Upper lobe of right lung (tissue), 1 donor: ENCODE measurements at regions not wholly inside any gene's neighbourhood (a gene's known extent, or its start where the extent isn't known, plus 50 kb on each side); places are given as distances from the start of the nearest gene placed in this dataset.
"Not testable (repeated sequence)": the region's sequence is repeated elsewhere in the genome, so short reads cannot be mapped to it uniquely, and the experiment has no call there.

Source experiments
- ATAC-seq: fragments of 200-7000 bp; cut with Tn5 transposase; one replicate; pipeline ENCODE4 v1.9.1; 2020; ENCODE audit warnings: mild to moderate bottlenecking, moderate library complexity
- DNase-seq: peaks from one replicate; pipeline ENCODE4 v3.0.0-alpha.2; 2020
- H3K27ac ChIP-seq: fragments of 200-600 bp; one replicate; pipeline ENCODE4 v1.8.0; 2022
- H3K27me3 ChIP-seq: fragments of 200-600 bp; one replicate; pipeline ENCODE4 v1.8.0; 2022; ENCODE audit warnings: mild to moderate bottlenecking
- H3K36me3 ChIP-seq: fragments of 200-600 bp; one replicate; pipeline ENCODE4 v1.8.0; 2022
- H3K4me1 ChIP-seq: fragments of 200-600 bp; one replicate; pipeline ENCODE4 v1.8.0; 2022
- H3K4me3 ChIP-seq: fragments of 200-600 bp; one replicate; pipeline ENCODE4 v1.8.0; 2022; ENCODE audit warnings: mild to moderate bottlenecking
- H3K9me3 ChIP-seq: fragments of 200-600 bp; one replicate; pipeline ENCODE4 v1.8.0; 2022
- CTCF ChIP-seq: fragments of 200-600 bp; IDR thresholded peaks from one replicate; pipeline ENCODE4 v1.8.0; 2022; ENCODE audit warnings: antibody characterized with exemption
- intact Hi-C: fragments of 100-400 bp; cut with DNase I; formaldehyde crosslinking; loops from one replicate; pipeline ENCODE4 v1.11.0; 2022
- donor health status: DM: no; HTN: yes; CAD: no; lungs with severe emphysema.

- DNase-seq (no peak), ATAC-seq (no peak)
- intact Hi-C loops: no loop called here
- Histone ChIP-seq H3K9me3 (no peaks in the 10 kb centered on the region), H3K4me3 (no peak overlapping the region), H3K27ac (no peak overlapping the region), H3K36me3 (no peaks in the 10 kb centered on the region), H3K27me3 (no peaks in the 10 kb centered on the region), H3K4me1 (no peaks in the 10 kb centered on the region)
- no peak for TF ChIP-seq CTCF
These were observed 198.5 kb upstream of the ARPP21 start for GRCh38 chr3:35440826-35441225.

GRCh38 chr3:35446896-35447295, 192.4 kb upstream of the ARPP21 start:
- TF ChIP-seq CTCF: no peak
- H3K36me3 ChIP-seq: no peaks in the 10 kb centered on the region
- no peaks in the 10 kb centered on the region for H3K9me3 ChIP-seq
- DNase-seq: no peak
- H3K4me3 ChIP-seq: no peak overlapping the region
- no peaks in the 10 kb centered on the region for H3K27me3 ChIP-seq
- H3K4me1 ChIP-seq: no peaks in the 10 kb centered on the region
- intact Hi-C loops: no loop called here
- no peak for ATAC-seq
- H3K27ac ChIP-seq: no peak overlapping the region

GRCh38 chr3:35448121-35448520, 191.2 kb upstream of the ARPP21 start:
- no peak overlapping the region for H3K27ac ChIP-seq
- H3K36me3 ChIP-seq: no peaks in the 10 kb centered on the region
- no peaks in the 10 kb centered on the region for H3K27me3 ChIP-seq
- intact Hi-C loops: no loop called here
- H3K4me3 ChIP-seq: no peak overlapping the region
- ATAC-seq: no peak
- TF ChIP-seq CTCF: no peak
- H3K9me3 ChIP-seq: no peaks in the 10 kb centered on the region
- no peaks in the 10 kb centered on the region for H3K4me1 ChIP-seq
- no peak for DNase-seq

- no peak overlapping the region for H3K27ac ChIP-seq
- no peaks in the 10 kb centered on the region for H3K9me3 ChIP-seq
- H3K36me3 ChIP-seq: no peaks in the 10 kb centered on the region
- H3K4me3 ChIP-seq: no peak overlapping the region
- intact Hi-C loops: no loop called here
- no peak for DNase-seq
- no peak for TF ChIP-seq CTCF
- H3K4me1 ChIP-seq: no peaks in the 10 kb centered on the region
- no peak for ATAC-seq
- no peaks in the 10 kb centered on the region for H3K27me3 ChIP-seq
These were observed 190.6 kb upstream of the ARPP21 start for GRCh38 chr3:35448681-35449080.

- DNase-seq, ATAC-seq, H3K9me3 ChIP-seq, H3K4me1 ChIP-seq, H3K27me3 ChIP-seq, H3K27ac ChIP-seq, H3K4me3 ChIP-seq, intact Hi-C loops, H3K36me3 ChIP-seq: not testable (repeated sequence)
These were observed 184.5 kb upstream of the ARPP21 start for GRCh38 chr3:35454819-35455218.

GRCh38 chr3:35473956-35474355, 165.4 kb upstream of the ARPP21 start:
- DNase-seq (no peak), ATAC-seq (no peak)
- H3K27me3 ChIP-seq: no peaks in the 10 kb centered on the region
- no peak overlapping the region for H3K4me3 ChIP-seq
- intact Hi-C loops: no loop called here
- no peak for TF ChIP-seq CTCF
- no peaks in the 10 kb centered on the region for H3K9me3 ChIP-seq
- no peak overlapping the region for H3K27ac ChIP-seq
- H3K36me3 ChIP-seq: no peaks in the 10 kb centered on the region
- no peaks in the 10 kb centered on the region for H3K4me1 ChIP-seq

GRCh38 chr3:35482566-35482965, 156.8 kb upstream of the ARPP21 start:
- DNase-seq, intact Hi-C loops, ATAC-seq: not testable (repeated sequence)

More at GRCh38 chr3:35482566-35482965, 156.8 kb upstream of the ARPP21 start:
- not testable (repeated sequence) for H3K27ac ChIP-seq, H3K9me3 ChIP-seq, H3K36me3 ChIP-seq, H3K27me3 ChIP-seq, H3K4me1 ChIP-seq, H3K4me3 ChIP-seq
